ENCODE measurements at regions not wholly inside any gene's neighbourhood (a gene's known extent, or its start where the extent isn't known, plus 50 kb on each side); places are given as distances from the start of the nearest gene placed in this dataset.
"Not testable (repeated sequence)": the region's sequence is repeated elsewhere in the genome, so short reads cannot be mapped to it uniquely, and the experiment has no call there.

GRCh38 chr13:68938639-68939038 lies 1169.0 kb upstream of the ATXN8OS start:
- no peak for DNase-seq

GRCh38 chr13:68929075-68929745 lies 1178.4 kb upstream of the ATXN8OS start:
- DNase-seq = no peak

GRCh38 chr13:68927387-68928026 lies 1180.1 kb upstream of the ATXN8OS start:
- no peak for DNase-seq

GRCh38 chr13:68923995-68924394 lies 1183.6 kb upstream of the ATXN8OS start:
- no peak for DNase-seq

- no peak for DNase-seq
Observed at GRCh38 chr13:68908879-68909278, 1198.7 kb upstream of the ATXN8OS start.

- DNase-seq = no peak
Observed at GRCh38 chr13:68905186-68905585, 1202.4 kb upstream of the ATXN8OS start.

GRCh38 chr13:68897331-68897928 lies 1210.2 kb upstream of the ATXN8OS start:
- DNase-seq = no peak

GRCh38 chr13:68895696-68896095 lies 1211.9 kb upstream of the ATXN8OS start:
- no peak for DNase-seq

GRCh38 chr13:68893721-68894120 lies 1213.9 kb upstream of the ATXN8OS start:
- DNase-seq = not testable (repeated sequence)

GRCh38 chr13:68892596-68892995 lies 1215.0 kb upstream of the ATXN8OS start:
- DNase-seq = not testable (repeated sequence)

- DNase-seq = not testable (repeated sequence)
Observed at GRCh38 chr13:68890101-68890500, 1217.5 kb upstream of the ATXN8OS start.

GRCh38 chr13:68888832-68889231 lies 1218.8 kb upstream of the ATXN8OS start:
- DNase-seq = no peak

GRCh38 chr13:68872338-68872737 lies 1235.3 kb upstream of the ATXN8OS start:
- no peak for DNase-seq

- DNase-seq = no peak
Observed at GRCh38 chr13:68851026-68851425, 1256.6 kb upstream of the ATXN8OS start.

- DNase-seq = no peak
Observed at GRCh38 chr13:68850160-68850559, 1257.5 kb upstream of the ATXN8OS start.

- no peak for DNase-seq
Observed at GRCh38 chr13:68846663-68847062, 1261.0 kb upstream of the ATXN8OS start.

- no peak for DNase-seq
Observed at GRCh38 chr13:68834375-68834774, 1273.3 kb upstream of the ATXN8OS start.

- DNase-seq = no peak
Observed at GRCh38 chr13:68816715-68817114, 1290.9 kb upstream of the ATXN8OS start.

GRCh38 chr13:68813180-68813796 lies 1294.3 kb upstream of the ATXN8OS start:
- no peak for DNase-seq

GRCh38 chr13:68810660-68811059 lies 1297.0 kb upstream of the ATXN8OS start:
- no peak for DNase-seq

- no peak for DNase-seq
Observed at GRCh38 chr13:68808456-68808855, 1299.2 kb upstream of the ATXN8OS start.

- DNase-seq = no peak
Observed at GRCh38 chr13:68806125-68806524, 1301.5 kb upstream of the ATXN8OS start.

GRCh38 chr13:68784275-68784674 lies 1323.4 kb upstream of the ATXN8OS start:
- DNase-seq = no peak

GRCh38 chr13:68759617-68760016 lies 1348.0 kb upstream of the ATXN8OS start:
- DNase-seq = no peak
